ENCODE measurements at regions not wholly inside any gene's neighbourhood (a gene's known extent, or its start where the extent isn't known, plus 50 kb on each side); places are given as distances from the start of the nearest gene placed in this dataset.

GRCh38 chr6:168155821-168156741, 77.1 kb upstream of the FRMD1 start:
- no peak for TF ChIP-seq CTCF (IDR thresholded peaks at IDR 0.05)
- TF ChIP-seq POLR2A (IDR thresholded peaks at IDR 0.05), result no peak
